Ishikawa (cell line): ENCODE measurements at regions not wholly inside any gene's neighbourhood (a gene's known extent, or its start where the extent isn't known, plus 50 kb on each side); places are given as distances from the start of the nearest gene placed in this dataset.

ENCODE experiments used
- CREB1 ChIP-seq: IDR thresholded peaks from 2 replicates; pipeline ENCODE4 v1.6.1; 2012; ENCODE audit warnings: low read depth
- EGR1 ChIP-seq: IDR thresholded peaks from 2 replicates; pipeline ENCODE4 v1.6.1; 2012
- EP300 ChIP-seq: IDR thresholded peaks from 2 replicates; pipeline ENCODE4 v1.6.1; 2012; ENCODE audit warnings: borderline replicate concordance
- FOXM1 ChIP-seq: IDR thresholded peaks from 2 replicates; pipeline ENCODE4 v1.6.1; 2012; ENCODE audit warnings: low read depth, borderline replicate concordance
- MAX ChIP-seq: IDR thresholded peaks from 2 replicates; pipeline ENCODE4 v1.6.1; 2012
- REST ChIP-seq: IDR thresholded peaks from 2 replicates; pipeline ENCODE4 v1.6.1; 2012; ENCODE audit warnings: low read depth, mild to moderate bottlenecking
- TAF1 ChIP-seq: IDR thresholded peaks from 2 replicates; pipeline ENCODE4 v1.6.1; 2012; ENCODE audit warnings: low read depth, mild to moderate bottlenecking
- TEAD4 ChIP-seq: IDR thresholded peaks from 2 replicates; pipeline ENCODE4 v1.6.1; 2012
- USF1 ChIP-seq: IDR thresholded peaks from 2 replicates; pipeline ENCODE4 v1.6.1; 2012
- YY1 ChIP-seq: IDR thresholded peaks from 2 replicates; pipeline ENCODE4 v1.6.1; 2012; ENCODE audit warnings: low read depth
- ZBTB7A ChIP-seq: IDR thresholded peaks from 2 replicates; pipeline ENCODE4 v1.6.1; 2012; ENCODE audit warnings: low read depth

GRCh38 chr4:85210353-85210752 is 243.9 kb upstream of the WDFY3 start:
- TF ChIP-seq EP300 (no peak), REST (no peak), MAX (no peak), FOXM1 (no peak), CREB1 (no peak), TAF1 (no peak), YY1 (no peak), ZBTB7A (no peak), EGR1 (no peak), TEAD4 (no peak), USF1 (no peak)
